ENCODE measurements at regions not wholly inside any gene's neighbourhood (a gene's known extent, or its start where the extent isn't known, plus 50 kb on each side); places are given as distances from the start of the nearest gene placed in this dataset.

GRCh38 chr11:10376061-10376460, 71.2 kb downstream of the ADM start:
- Histone ChIP-seq H3K4me1 (no peaks in the 10 kb centered on the region), H3K27me3 (no peaks in the 10 kb centered on the region), H3K9me3 (no peaks in the 10 kb centered on the region), H3K36me3 (no peaks in the 10 kb centered on the region), H3K27ac (no peak overlapping the region), H3K4me3 (no peak overlapping the region)
- DNase-seq: no peak
- no peak for TF ChIP-seq POLR2A (IDR thresholded peaks at IDR 0.05)
- TF ChIP-seq, protein P1, sequence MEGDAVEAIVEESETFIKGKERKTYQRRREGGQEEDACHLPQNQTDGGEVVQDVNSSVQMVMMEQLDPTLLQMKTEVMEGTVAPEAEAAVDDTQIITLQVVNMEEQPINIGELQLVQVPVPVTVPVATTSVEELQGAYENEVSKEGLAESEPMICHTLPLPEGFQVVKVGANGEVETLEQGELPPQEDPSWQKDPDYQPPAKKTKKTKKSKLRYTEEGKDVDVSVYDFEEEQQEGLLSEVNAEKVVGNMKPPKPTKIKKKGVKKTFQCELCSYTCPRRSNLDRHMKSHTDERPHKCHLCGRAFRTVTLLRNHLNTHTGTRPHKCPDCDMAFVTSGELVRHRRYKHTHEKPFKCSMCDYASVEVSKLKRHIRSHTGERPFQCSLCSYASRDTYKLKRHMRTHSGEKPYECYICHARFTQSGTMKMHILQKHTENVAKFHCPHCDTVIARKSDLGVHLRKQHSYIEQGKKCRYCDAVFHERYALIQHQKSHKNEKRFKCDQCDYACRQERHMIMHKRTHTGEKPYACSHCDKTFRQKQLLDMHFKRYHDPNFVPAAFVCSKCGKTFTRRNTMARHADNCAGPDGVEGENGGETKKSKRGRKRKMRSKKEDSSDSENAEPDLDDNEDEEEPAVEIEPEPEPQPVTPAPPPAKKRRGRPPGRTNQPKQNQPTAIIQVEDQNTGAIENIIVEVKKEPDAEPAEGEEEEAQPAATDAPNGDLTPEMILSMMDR (IDR thresholded peaks at IDR 0.05): no peak

DNA sequence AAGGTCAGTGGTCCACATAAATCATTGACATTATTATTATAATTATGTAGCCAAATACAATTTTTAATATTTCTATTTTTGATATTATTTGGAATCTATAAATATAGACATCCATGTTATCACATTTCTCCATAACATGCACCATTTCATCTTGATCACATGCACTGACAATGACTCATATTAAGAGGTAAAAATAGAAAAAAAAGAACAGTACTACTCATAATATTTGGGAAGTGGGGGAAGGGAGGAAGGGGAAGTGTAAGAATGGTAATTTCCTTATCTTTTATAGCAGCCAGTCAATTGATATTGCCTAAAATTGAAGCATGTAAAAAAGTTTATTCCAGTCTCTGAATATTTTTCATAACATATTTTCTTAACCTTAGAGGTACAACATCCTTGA, 72.3 kb downstream of the ADM start:
- TF ChIP-seq POLR2A (IDR thresholded peaks at IDR 0.05): no peak
- TF ChIP-seq, protein P1 (IDR thresholded peaks at IDR 0.05): no peak
- DNase-seq: no peak
- no peak overlapping the region for H3K4me3 ChIP-seq
- H3K4me1 ChIP-seq: no peaks in the 10 kb centered on the region
- no peaks in the 10 kb centered on the region for H3K27me3 ChIP-seq
- H3K36me3 ChIP-seq: no peaks in the 10 kb centered on the region
- no peak overlapping the region for H3K27ac ChIP-seq
- H3K9me3 ChIP-seq: no peaks in the 10 kb centered on the region

DNA sequence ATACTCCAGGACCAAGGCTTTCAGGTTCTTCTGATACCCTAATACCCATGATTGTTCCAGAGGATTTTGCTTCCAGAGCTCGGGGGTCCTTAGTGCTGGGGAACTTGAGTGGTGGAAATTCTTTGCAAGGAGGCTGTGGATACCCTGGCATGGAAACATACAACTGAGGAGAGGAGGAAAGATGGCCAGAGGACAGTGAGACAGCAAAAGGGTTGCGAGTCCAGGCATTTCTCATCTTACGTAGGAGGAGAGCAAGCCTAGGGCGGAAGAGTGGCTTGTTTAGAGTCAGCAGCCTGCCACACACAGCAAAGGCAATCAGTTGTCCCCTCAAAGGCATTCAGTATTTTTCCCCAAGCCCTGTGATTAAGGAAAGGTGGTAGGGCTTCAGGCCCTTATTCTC, 73.5 kb downstream of the ADM start:
- TF ChIP-seq POLR2A (IDR thresholded peaks at IDR 0.05): no peak
- TF ChIP-seq, protein P1 (IDR thresholded peaks at IDR 0.05): no peak
- H3K4me1 ChIP-seq: no peaks in the 10 kb centered on the region
- no peaks in the 10 kb centered on the region for H3K36me3 ChIP-seq
- H3K27ac ChIP-seq: no peak overlapping the region
- no peaks in the 10 kb centered on the region for H3K27me3 ChIP-seq
- H3K4me3 ChIP-seq: no peak overlapping the region
- no peaks in the 10 kb centered on the region for H3K9me3 ChIP-seq
- no peak for DNase-seq

- Histone ChIP-seq H3K4me3 (no peak overlapping the region), H3K27ac (no peak overlapping the region), H3K9me3 (no peaks in the 10 kb centered on the region), H3K36me3 (no peaks in the 10 kb centered on the region), H3K4me1 (no peaks in the 10 kb centered on the region), H3K27me3 (no peaks in the 10 kb centered on the region)
- no peak for TF ChIP-seq POLR2A (IDR thresholded peaks at IDR 0.05)
- TF ChIP-seq, protein P1 (IDR thresholded peaks at IDR 0.05): no peak
- no peak for DNase-seq
Measured at GRCh38 chr11:10379022-10379421, 74.1 kb downstream of the ADM start.

- TF ChIP-seq, protein P1 (IDR thresholded peaks at IDR 0.05): no peak
- no peak for TF ChIP-seq POLR2A (IDR thresholded peaks at IDR 0.05)
- no peaks in the 10 kb centered on the region for H3K4me1 ChIP-seq
- peak overlapping the region in 2 of 4 donors; percentile 3 to 22 for H3K27ac ChIP-seq
- no peaks in the 10 kb centered on the region for H3K9me3 ChIP-seq
- DNase-seq: no peak
- no peak overlapping the region for H3K4me3 ChIP-seq
- H3K36me3 ChIP-seq: no peaks in the 10 kb centered on the region
- no peaks in the 10 kb centered on the region for H3K27me3 ChIP-seq
Measured at GRCh38 chr11:10379426-10379825, 74.6 kb downstream of the ADM start.
